Rectal smooth muscle tissue (tissue), 1 donor: ENCODE measurements at regions not wholly inside any gene's neighbourhood (a gene's known extent, or its start where the extent isn't known, plus 50 kb on each side); places are given as distances from the start of the nearest gene placed in this dataset.

ENCODE experiments used
- H3K27ac ChIP-seq: one replicate; pipeline ENCODE4 v1.7.0; 2013; ENCODE audit warnings: low read depth, low read length, inconsistent platforms
- H3K27me3 ChIP-seq: one replicate; pipeline ENCODE4 v1.7.0; 2013; ENCODE audit warnings: low read length; ENCODE audit not compliant: control insufficient read depth, insufficient read depth
- H3K36me3 ChIP-seq: one replicate; pipeline ENCODE4 v1.7.0; 2013; ENCODE audit warnings: low read length; ENCODE audit not compliant: control insufficient read depth, insufficient read depth
- H3K4me1 ChIP-seq: one replicate; pipeline ENCODE4 v1.7.0; 2013; ENCODE audit warnings: low read length; ENCODE audit not compliant: control insufficient read depth, insufficient read depth
- H3K4me3 ChIP-seq: one replicate; pipeline ENCODE4 v1.7.0; 2013; ENCODE audit warnings: low read length
- H3K9ac ChIP-seq: one replicate; pipeline ENCODE4 v1.7.0; 2013; ENCODE audit warnings: low read length

DNA sequence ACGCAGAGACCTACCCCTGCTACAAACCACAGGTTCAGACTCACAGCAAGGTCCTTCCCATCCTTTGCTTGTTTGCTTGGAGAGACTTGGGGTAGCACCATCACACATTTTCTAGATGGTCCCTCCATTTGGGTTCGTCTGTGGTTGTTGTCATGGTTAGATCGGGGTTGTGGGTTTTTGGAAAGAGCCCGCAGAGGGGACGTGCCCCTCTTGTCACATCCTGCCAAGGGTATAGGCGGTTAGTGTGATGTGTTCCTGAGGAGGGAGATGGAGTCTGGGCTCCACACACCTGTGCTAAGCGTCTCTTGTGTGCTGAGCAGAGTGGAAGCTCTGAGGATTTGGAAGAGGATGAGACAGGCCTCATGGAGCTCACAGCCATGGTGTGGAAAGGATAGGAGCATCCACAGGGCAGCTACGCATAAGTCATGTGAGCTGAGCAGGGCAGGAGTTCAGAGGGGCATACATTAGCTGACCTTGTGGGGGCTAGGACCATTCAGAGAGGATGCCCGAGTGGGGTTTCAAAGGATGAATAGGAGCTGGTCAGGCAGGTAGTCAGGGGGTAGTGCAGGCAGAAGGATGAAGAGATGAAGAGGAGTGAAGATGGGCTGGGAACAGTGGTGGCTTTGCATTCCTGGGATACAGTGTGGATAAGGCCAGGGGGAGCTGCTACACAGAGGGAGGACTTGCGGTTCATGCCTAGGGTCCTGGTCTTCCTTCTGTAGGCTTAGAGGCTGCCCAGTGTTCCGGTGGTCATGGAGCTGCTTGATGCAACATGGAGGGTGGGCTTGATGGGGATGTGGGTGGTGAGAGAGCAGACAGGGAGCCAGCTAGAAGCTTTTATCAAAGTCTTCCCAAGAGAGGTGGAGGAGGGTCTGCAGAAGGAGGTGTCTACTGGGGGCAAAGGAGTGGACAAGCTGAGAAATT is 62.9 kb downstream of the ACKR3 start:
- Histone ChIP-seq H3K27ac (no peak overlapping the region), H3K36me3 (no peaks in the 10 kb centered on the region), H3K27me3 (no peaks in the 10 kb centered on the region), H3K9ac (no peak overlapping the region), H3K4me3 (no peak overlapping the region), H3K4me1 (peaks cover 8% of the 10 kb centered on the region)

DNA sequence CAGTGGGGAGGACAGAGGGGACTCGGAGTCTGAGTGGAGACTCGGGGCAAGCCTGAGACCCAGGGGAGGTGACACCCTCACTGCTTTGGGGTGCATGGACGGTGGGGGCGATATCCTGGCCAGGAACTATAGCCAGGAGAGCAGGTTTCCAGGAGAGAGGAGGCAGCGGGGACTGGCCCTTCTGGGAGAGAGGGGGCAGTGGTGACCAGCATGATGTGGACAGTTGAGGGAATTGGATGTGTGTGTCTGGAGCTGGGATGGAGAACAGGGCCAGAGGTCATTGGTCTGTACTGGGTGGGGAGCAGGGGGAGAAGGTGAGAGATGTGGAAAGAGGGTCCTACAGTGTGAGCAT is 63.6 kb downstream of the ACKR3 start:
- H3K36me3 ChIP-seq: no peaks in the 10 kb centered on the region
- peaks cover 8% of the 10 kb centered on the region for H3K4me1 ChIP-seq
- H3K27me3 ChIP-seq: no peaks in the 10 kb centered on the region
- H3K27ac ChIP-seq: no peak overlapping the region
- H3K9ac ChIP-seq: no peak overlapping the region
- H3K4me3 ChIP-seq: no peak overlapping the region

DNA sequence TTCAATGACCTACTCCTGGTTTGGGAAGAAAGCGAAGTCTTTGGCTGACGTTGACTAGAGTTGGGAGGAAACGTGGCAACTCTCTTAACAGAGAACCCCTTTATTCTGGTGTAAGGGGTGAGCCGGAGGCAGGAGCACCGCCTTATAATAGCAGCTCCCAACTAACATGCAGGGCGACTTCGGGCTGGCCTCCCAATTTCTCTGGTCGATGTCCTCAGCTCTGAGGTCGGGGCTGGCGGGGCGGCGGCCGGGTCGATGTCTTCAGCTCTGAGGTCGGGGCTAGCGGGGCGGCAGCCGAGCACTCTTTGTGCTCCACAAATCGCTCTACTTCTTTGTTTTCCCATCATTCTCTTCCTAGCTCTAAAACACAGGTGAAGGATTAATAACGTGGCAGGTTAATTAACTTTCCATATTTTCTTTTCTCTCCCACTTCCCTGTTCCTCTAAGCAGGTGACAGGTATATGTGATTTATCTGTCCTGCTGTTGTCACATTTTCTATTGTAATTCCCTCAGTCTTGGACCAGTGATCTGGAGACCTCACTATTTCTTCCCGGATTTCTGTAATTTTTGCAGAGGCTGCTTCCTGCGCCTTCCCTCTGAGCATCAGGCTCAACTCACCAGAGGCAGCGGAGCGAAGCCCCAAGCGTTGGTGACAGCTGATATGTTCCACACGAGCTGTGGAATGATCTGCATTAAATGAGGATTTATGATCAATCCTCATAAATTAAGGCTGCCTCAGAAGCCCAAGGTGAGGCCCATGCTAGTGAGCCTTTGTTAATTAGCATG is 64.3 kb downstream of the ACKR3 start:
- Histone ChIP-seq H3K4me3 (no peak overlapping the region), H3K36me3 (no peaks in the 10 kb centered on the region), H3K9ac (no peak overlapping the region), H3K27ac (no peak overlapping the region), H3K4me1 (peaks cover 8% of the 10 kb centered on the region), H3K27me3 (no peaks in the 10 kb centered on the region)

DNA sequence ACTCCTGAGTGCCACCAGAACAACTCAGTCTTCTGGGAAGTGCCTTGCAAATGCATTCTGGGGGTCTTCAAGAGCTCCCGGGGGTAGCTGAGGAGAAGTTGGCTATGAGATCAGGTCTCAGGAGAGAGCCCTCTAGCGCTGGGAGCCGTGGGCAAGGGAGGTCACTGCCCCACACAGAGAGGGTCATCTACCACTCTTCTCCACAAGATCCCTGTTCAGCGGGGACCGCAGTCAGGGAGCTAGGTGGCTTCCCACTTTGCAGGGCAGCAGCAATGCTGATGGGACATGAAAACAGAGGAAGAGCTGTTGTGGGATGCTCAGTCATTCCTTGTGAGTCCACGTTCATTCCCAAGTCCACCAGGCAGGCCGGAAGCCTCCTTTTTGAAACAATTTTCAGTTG is 66.6 kb downstream of the ACKR3 start:
- no peak overlapping the region for H3K9ac ChIP-seq
- H3K27ac ChIP-seq: no peak overlapping the region
- peaks cover 8% of the 10 kb centered on the region for H3K4me1 ChIP-seq

DNA sequence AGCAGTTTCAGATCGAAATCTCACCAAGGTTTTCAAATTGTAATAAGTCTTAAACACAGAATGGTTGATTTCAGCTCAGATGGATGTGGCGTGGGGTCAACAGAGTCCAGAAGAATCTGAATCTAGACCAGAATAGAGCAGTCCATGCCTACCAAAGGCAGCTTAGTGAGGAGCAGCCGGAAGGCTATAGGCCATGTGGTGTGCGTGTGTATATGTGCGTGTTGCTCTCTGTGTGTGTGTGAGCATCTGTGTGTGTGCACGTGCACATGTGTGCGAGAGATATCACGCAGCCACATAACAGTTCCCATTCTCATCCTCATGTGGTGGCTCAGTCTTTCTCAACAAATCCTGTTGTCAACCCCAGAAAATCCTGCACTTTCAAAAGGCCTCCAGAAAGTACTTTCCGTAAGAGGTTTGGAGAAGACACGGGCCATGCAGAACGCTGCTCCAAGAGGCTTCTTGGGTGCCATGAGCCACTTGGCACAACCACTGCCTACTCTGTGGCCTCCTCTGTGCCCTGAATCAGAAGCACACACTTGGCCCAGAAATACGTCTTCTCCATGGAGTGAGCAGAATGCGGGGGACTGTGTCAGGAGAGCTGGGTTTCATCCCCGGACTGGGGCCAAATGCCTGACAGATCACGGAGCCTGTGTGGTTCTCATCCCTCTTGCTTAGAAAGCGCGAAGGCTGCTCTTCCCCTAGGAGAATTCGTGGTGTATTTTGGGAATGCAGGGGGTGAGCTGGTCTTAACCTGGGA is 67.3 kb downstream of the ACKR3 start:
- Histone ChIP-seq H3K27me3 (no peaks in the 10 kb centered on the region), H3K4me3 (no peak overlapping the region), H3K4me1 (peaks cover 6% of the 10 kb centered on the region), H3K36me3 (no peaks in the 10 kb centered on the region), H3K9ac (no peak overlapping the region), H3K27ac (no peak overlapping the region)

More for the DNA sequence above, 66.6 kb downstream of the ACKR3 start:
- Histone ChIP-seq H3K27me3 (no peaks in the 10 kb centered on the region), H3K36me3 (no peaks in the 10 kb centered on the region), H3K4me3 (no peak overlapping the region)

DNA sequence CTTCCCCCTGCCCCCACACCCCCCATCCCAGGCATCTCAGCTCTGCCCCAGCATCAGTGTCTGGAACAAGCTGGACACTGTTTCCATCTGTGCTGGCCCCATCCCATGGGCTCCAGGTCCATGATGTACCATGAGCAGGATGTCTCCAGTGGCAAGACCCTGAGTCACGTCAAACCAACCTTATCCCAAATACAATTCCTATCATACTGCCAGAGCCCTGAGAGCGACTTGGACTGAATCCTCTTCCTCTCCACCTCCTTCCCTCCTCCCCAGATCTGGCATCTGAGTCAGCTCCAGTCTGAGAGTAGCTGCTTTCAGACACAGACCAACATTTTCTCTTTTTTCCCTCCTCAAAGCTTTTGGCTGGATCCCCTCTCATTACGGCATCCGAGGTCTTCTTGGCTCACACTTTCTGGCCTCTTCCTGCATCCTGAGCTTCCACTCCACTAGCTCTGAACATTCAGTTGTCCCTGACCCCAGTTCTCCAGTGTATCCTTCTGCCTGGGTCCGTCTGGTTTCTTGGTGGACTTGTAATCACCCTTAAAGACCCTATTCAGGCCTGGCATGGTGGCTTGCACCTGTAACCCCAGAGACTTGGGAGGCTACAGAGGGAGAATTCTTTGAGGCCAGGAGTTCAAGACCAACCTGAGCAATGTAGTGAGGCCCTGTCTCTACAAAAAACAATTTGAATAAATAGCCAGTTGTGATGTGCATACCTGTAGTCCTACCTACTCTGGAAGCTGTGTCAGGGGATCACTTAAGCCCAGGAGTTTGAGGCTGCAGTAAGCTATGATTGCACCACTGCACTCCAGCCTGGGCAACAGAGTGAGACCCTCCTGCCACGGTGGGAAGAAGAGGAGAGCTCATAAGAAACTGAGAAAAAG is 68.3 kb downstream of the ACKR3 start:
- Histone ChIP-seq H3K4me3 (no peak overlapping the region), H3K36me3 (no peaks in the 10 kb centered on the region), H3K27me3 (no peaks in the 10 kb centered on the region), H3K9ac (no peak overlapping the region), H3K4me1 (peaks cover 7% of the 10 kb centered on the region), H3K27ac (peak overlapping the region; percentile 2)

DNA sequence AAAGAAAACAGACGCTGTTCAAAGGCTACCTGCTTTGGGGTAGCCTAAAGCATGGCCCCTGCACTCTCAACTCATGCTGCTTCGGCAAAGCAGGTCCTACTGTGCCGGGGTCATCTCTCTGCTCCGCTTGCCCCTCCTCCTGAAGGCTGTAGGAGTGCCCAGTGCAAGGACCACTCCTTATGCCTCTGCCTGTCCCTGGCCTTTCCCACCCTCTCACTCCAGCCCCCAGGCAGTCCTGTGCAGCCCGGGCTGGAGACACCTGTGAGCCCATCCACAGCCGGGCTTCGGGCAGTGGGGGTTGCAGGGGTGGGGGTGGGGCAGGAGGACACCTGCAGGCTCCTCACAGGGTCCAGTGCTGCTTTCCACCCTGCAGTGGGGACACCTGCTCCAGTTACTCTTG is 69.1 kb downstream of the ACKR3 start:
- Histone ChIP-seq H3K27me3 (no peaks in the 10 kb centered on the region), H3K9ac (no peak overlapping the region), H3K4me3 (no peak overlapping the region), H3K36me3 (no peaks in the 10 kb centered on the region), H3K4me1 (peaks cover 13% of the 10 kb centered on the region), H3K27ac (no peak overlapping the region)

DNA sequence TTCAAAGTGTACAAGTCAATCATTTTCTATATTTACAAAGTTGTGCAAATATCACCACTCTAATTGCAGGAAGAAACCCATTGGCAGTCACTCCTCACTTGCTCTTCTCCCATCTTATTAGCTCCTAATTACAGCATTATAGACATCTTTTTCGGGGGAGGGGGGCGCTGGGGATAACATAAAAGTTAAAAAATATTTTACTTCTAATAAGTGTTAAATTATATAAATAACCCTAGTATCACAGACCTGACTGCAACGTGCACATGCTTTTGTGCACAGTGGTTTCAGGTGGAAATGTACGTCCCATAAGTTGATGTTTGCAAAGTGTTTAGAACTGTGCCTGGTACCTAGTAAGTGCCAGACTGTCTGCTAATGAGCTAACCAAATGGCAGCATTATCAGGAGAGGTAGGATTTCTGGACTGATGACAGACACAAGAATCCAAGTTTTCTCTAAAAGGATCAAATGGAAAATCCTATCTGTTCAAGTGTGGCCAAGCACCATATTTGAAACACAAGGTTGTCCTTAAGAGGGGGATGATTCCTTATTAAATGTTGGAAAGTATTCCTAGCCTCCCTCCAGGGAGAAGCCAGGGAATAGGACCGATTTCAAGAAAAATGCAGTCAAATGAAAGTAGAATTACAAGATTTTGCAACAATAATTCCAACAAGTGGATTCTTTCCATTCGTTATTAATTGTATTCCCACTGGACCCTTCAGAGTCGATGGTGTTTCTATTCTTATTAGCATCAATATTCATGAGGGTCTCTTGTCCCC is 70.0 kb downstream of the ACKR3 start:
- no peak overlapping the region for H3K4me3 ChIP-seq
- peaks cover 13% of the 10 kb centered on the region for H3K4me1 ChIP-seq
- H3K36me3 ChIP-seq: no peaks in the 10 kb centered on the region
- H3K27me3 ChIP-seq: no peaks in the 10 kb centered on the region
- H3K9ac ChIP-seq: no peak overlapping the region
- H3K27ac ChIP-seq: no peak overlapping the region

DNA sequence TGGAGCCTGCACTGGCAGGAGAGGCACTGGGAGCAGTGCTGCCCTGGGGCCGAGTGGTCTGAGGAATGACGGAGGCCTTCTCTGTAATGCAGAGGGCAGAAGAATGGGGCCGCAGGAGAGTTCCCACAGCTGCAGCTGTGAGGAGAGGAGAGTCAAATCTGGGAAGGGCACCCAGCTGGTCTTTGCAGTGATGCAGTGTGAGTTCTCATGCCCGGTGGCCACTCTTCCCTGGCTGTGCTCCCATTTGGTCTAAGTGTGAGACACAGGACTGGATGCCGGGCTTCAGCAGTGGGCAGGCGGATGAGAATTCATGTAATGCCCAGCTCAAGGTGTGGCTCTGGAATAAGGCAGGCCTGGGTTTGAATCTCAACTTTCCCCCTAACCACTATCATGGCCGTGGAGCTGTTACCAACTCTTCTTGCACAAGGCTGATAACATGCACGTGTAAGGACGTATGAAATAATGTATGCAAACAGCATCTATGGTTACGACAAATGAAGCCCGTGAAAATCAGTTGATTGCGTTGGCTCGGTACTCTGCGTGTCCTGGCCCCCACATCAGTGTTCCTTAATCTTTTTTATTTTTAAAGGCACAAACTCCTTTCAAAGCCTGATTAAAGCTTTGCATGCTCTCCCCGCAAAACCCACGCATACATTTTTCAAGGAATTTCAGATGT is 71.6 kb downstream of the ACKR3 start:
- Histone ChIP-seq H3K4me3 (no peak overlapping the region), H3K27me3 (no peaks in the 10 kb centered on the region), H3K9ac (no peak overlapping the region), H3K36me3 (no peaks in the 10 kb centered on the region), H3K4me1 (peaks cover 13% of the 10 kb centered on the region), H3K27ac (peak overlapping the region; percentile 79)

DNA sequence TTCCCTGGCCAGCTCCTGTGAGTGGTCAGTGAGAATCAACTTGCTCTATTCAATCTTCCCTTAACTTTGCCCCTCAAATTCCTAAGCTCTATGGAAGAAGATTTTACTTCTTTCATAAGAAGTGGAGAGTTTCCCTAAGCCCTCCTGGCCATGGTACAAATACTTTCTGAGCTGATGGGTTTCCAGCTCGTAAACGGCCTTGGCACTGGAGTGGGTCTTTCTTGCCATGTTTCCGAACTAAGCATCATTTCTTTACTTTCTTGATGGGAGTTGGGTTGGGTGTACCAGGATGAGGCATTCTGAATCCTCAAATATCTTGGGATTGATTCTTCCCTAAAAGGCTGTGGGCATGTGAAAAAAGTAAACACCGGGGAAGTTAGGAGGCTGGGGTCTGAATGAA is 72.5 kb downstream of the ACKR3 start:
- peaks cover 13% of the 10 kb centered on the region for H3K4me1 ChIP-seq
- no peak overlapping the region for H3K9ac ChIP-seq
- no peak overlapping the region for H3K4me3 ChIP-seq
- H3K36me3 ChIP-seq: no peaks in the 10 kb centered on the region
- H3K27me3 ChIP-seq: no peaks in the 10 kb centered on the region
- peak overlapping the region; percentile 79 for H3K27ac ChIP-seq
